A673 (cell line): ENCODE measurements at regions not wholly inside any gene's neighbourhood (a gene's known extent, or its start where the extent isn't known, plus 50 kb on each side); places are given as distances from the start of the nearest gene placed in this dataset.

Source experiments
- EZH2 ChIP-seq: fragments of 200-600 bp; sonication (generic); IDR thresholded peaks from 2 replicates; pipeline ENCODE4 v1.6.1; 2017; ENCODE audit warnings: borderline replicate concordance, low read depth, mild to moderate bottlenecking, mixed read lengths, antibody characterized with exemption, low read length; ENCODE audit not compliant: poor library complexity, severe bottlenecking
- TF ChIP-seq, protein P1 (sequence below): fragments of 300-800, 200-600 bp; sonication (generic); conservative IDR thresholded peaks from 2 replicates; pipeline ENCODE4 v1.5.1; 2017; ENCODE audit warnings: low read depth, mild to moderate bottlenecking, antibody characterized with exemption, low read length, moderate library complexity, mixed read lengths

GRCh38 chr21:41048145-41048544 is 119.8 kb upstream of the BACE2 start:
- TF ChIP-seq, protein P1, sequence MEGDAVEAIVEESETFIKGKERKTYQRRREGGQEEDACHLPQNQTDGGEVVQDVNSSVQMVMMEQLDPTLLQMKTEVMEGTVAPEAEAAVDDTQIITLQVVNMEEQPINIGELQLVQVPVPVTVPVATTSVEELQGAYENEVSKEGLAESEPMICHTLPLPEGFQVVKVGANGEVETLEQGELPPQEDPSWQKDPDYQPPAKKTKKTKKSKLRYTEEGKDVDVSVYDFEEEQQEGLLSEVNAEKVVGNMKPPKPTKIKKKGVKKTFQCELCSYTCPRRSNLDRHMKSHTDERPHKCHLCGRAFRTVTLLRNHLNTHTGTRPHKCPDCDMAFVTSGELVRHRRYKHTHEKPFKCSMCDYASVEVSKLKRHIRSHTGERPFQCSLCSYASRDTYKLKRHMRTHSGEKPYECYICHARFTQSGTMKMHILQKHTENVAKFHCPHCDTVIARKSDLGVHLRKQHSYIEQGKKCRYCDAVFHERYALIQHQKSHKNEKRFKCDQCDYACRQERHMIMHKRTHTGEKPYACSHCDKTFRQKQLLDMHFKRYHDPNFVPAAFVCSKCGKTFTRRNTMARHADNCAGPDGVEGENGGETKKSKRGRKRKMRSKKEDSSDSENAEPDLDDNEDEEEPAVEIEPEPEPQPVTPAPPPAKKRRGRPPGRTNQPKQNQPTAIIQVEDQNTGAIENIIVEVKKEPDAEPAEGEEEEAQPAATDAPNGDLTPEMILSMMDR: no peak
- no peak for TF ChIP-seq EZH2
